ENCODE measurements at regions not wholly inside any gene's neighbourhood (a gene's known extent, or its start where the extent isn't known, plus 50 kb on each side); places are given as distances from the start of the nearest gene placed in this dataset.

DNA sequence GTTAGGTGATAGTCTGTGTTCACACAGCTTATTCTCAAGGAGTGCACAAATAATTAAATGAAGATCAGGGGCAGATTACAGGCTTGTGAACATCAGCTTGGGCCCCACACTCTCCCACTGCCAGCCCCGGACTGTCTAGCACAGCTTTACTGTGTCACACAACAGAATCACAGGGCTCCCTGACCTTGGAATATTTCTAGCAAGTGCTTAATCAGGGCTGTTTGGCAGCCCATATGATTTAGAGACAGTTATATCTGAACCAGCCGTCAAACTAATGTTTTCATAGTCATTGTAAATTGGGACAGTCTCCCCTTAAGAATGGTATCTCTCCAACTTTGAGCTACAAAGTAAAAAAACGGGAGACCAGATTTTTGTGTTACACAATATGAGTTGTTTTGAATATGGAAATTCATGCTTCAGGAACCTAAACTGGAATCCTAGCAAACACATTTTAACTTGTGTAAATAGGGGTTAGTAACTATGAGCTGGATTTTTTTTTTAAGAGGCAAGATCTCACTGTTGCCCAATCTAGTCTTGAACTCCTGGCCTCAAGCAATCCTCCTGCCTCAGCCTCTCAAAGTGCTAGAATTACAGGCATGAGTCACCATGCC lies 517.6 kb downstream of the BNC2 start:
- TF ChIP-seq, protein P1, sequence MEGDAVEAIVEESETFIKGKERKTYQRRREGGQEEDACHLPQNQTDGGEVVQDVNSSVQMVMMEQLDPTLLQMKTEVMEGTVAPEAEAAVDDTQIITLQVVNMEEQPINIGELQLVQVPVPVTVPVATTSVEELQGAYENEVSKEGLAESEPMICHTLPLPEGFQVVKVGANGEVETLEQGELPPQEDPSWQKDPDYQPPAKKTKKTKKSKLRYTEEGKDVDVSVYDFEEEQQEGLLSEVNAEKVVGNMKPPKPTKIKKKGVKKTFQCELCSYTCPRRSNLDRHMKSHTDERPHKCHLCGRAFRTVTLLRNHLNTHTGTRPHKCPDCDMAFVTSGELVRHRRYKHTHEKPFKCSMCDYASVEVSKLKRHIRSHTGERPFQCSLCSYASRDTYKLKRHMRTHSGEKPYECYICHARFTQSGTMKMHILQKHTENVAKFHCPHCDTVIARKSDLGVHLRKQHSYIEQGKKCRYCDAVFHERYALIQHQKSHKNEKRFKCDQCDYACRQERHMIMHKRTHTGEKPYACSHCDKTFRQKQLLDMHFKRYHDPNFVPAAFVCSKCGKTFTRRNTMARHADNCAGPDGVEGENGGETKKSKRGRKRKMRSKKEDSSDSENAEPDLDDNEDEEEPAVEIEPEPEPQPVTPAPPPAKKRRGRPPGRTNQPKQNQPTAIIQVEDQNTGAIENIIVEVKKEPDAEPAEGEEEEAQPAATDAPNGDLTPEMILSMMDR (IDR thresholded peaks at IDR 0.05): no peak
- TF ChIP-seq POLR2A (IDR thresholded peaks at IDR 0.05): peak in 1 of 2 donors; percentile 40

All from adrenal gland (tissue), 5 donors.